SJSA1 (cell line): ENCODE measurements at regions not wholly inside any gene's neighbourhood (a gene's known extent, or its start where the extent isn't known, plus 50 kb on each side); places are given as distances from the start of the nearest gene placed in this dataset.
"Not testable (repeated sequence)": the region's sequence is repeated elsewhere in the genome, so short reads cannot be mapped to it uniquely, and the experiment has no call there.

Source experiments
- DNase-seq, 2 experiments: peaks; one replicate each; pipeline ENCODE4 v3.0.0-alpha.2; 2015 to 2020; ENCODE audit warnings: low spot score in 2 of 2, low read depth in 1 of 2
- H3K27ac ChIP-seq: fragments of 250-450 bp; sonication (Bioruptor Pico); 2 replicates; pipeline ENCODE4 v1.5.1; 2020; ENCODE audit warnings: mild to moderate bottlenecking, moderate library complexity
- H3K27me3 ChIP-seq: fragments of 250-450 bp; sonication (Bioruptor Pico); replicated peaks from 2 replicates; pipeline ENCODE4 v1.5.1; 2020; ENCODE audit warnings: mild to moderate bottlenecking, moderate library complexity
- H3K36me3 ChIP-seq: fragments of 250-450 bp; sonication (Bioruptor Pico); 2 replicates; pipeline ENCODE4 v1.5.1; 2020; ENCODE audit warnings: mild to moderate bottlenecking
- H3K4me1 ChIP-seq: fragments of 250-450 bp; sonication (Bioruptor Pico); replicated peaks from 2 replicates; pipeline ENCODE4 v1.6.1; 2021; ENCODE audit warnings: mild to moderate bottlenecking
- H3K4me3 ChIP-seq: fragments of 250-450 bp; sonication (Bioruptor Pico); 2 replicates; pipeline ENCODE4 v1.5.1; 2020; ENCODE audit warnings: mild to moderate bottlenecking
- H3K9me3 ChIP-seq: fragments of 250-450 bp; sonication (Bioruptor Pico); replicated peaks from 2 replicates; pipeline ENCODE4 v1.5.1; 2020; ENCODE audit warnings: mild to moderate bottlenecking

DNA sequence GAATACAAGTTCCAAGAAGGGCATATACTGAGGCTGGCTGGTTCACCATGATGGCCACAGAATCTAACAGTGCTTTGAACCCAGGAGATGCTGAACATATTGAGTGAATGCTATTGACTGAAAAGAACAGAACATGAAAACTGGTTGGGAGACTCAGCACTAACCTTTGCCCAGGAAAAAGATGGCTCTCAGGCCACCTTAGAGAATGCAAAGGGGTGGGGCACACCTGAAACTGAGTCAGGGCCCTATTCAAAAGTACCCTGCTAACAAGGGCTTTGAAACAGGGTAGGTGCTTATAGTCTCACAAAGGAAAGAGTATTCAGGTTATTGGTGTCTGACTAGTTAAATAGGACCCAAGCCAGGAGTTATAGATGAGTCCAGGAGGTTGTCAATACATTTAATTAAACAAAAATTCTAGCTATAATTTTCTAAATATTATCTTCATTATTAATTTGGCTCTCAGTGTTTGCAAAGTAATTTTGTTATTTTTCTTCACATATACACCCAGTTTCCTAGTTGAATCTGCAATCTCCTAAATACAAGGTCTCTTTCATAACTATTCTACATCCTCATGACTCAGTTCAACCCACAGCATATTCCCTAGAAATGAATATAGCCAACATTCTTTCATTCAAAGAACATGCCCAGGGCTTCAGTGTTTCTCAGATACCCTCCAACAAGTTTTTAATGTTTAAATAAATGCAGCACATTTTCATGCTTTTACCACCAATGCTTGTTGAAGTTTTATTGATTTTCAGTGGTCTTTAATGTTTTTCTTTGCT, 144.2 kb upstream of the RAPGEF2 start:
- Histone ChIP-seq H3K27ac (no peak overlapping the region), H3K4me3 (no peak overlapping the region), H3K27me3 (no peaks in the 10 kb centered on the region), H3K9me3 (no peaks in the 10 kb centered on the region), H3K4me1 (no peaks in the 10 kb centered on the region), H3K36me3 (no peaks in the 10 kb centered on the region)
- no peak for DNase-seq

DNA sequence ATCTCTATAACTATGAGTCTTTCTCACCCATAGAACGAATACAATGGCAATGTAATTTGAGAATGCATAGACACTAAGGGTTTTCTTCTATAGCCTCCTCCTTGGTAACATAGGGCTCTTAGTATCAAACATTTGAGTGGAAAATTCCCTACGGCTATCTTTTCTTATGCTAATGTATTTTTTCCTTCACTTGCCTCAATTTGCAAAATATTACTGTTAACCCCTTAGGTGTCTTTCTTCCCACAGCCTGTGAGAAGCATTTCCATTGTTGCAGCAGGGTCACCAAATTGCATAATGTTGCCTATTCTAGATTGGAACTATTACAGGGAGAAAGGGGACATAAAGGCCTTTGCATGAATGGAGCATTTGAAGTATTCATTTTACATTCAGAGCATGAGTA, 140.5 kb upstream of the RAPGEF2 start:
- Histone ChIP-seq H3K27ac (no peak overlapping the region), H3K4me1 (no peaks in the 10 kb centered on the region), H3K4me3 (no peak overlapping the region), H3K9me3 (no peaks in the 10 kb centered on the region), H3K36me3 (no peaks in the 10 kb centered on the region), H3K27me3 (no peaks in the 10 kb centered on the region)
- DNase-seq = no peak

DNA sequence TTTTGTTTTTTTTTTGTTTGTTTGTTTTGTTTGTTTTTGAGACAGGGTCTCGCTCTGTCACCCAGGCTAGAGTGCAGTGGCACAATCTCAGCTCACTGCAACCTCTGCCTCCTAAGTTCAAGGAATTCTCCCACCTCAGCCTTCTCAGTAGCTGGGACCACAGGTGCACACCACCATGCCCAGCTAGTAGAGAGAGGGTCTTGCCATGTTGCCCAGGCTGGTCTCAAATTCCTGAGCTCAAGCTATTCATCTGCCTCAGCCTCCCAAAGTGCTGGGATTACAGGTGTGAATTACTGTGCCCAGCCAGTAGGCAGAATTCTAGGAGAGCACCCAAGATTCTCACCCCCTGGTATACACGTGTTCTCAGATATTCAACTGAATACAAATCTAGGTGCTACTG, 139.6 kb upstream of the RAPGEF2 start:
- H3K27ac ChIP-seq, H3K36me3 ChIP-seq, DNase-seq, H3K9me3 ChIP-seq, H3K4me3 ChIP-seq, H3K4me1 ChIP-seq, H3K27me3 ChIP-seq: not testable (repeated sequence)

DNA sequence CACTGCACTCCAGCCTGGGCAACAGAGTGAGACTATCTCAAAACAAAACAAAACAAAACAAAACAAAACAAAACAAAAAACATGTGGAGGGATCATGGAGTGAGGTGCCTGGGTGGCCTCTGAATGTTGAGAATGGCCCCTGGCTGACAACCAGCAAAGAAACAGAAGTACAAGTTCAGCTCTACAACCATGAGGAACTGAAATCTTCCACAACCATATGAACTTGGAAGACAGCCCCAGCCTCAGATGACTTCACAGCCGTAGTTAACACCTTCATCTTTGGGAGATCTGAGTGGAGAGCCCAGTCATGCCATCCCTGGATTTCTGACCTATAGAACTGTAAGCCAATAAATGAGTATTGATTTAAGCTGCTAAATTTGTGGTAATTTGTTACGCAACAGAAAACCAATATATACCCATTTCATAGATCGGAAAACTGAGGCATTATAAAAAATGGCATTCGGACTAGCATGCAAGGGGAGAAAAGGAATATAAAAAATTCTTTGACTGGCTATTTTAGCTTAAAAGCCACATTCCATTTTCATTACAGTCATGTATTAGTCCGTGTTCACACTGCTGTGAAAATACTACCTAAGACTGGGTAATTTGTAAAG, 138.7 kb upstream of the RAPGEF2 start:
- DNase-seq = no peak
- Histone ChIP-seq H3K36me3 (no peaks in the 10 kb centered on the region), H3K9me3 (no peaks in the 10 kb centered on the region), H3K27ac (no peak overlapping the region), H3K4me3 (no peak overlapping the region), H3K27me3 (no peaks in the 10 kb centered on the region), H3K4me1 (no peaks in the 10 kb centered on the region)

DNA sequence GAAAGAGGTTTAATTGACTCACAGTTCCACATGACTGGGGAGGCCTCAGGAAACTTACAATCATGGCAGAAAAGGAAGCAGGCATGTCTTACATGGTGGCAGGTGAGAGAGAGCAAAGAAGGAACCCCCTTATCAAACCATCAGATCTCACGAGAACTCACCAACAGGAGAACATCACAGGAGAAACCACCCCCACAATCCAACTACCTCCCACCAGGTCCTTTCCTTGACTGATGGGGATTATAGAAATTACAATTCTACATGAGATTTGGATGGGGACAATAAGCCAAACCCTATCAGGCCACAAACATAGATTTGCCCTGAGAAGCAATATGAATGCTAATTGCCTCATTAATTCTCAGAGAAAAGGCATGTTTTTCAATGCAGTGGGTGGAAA, 138.2 kb upstream of the RAPGEF2 start:
- Histone ChIP-seq H3K27ac (no peak overlapping the region), H3K9me3 (no peaks in the 10 kb centered on the region), H3K36me3 (no peaks in the 10 kb centered on the region), H3K27me3 (no peaks in the 10 kb centered on the region), H3K4me3 (no peak overlapping the region), H3K4me1 (no peaks in the 10 kb centered on the region)
- no peak for DNase-seq

DNA sequence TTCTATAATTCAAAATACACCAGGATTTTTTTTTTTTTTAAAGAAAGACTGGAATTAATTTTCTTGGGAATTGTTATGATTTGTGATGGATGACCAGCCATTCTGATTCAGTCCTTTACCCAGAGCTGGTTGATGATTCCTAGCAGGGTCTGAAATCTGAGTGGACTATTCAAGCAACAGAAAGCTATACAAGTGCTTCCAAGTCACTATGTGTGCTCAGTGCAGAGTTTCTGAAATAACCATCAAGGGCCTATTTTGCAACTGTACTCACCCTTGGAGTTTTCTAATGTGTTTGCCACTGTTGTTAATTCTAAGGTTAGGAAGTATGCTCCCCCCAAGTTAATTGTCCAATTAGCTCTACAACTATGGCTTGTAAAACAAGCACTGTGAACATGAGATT, 137.7 kb upstream of the RAPGEF2 start:
- H3K27me3 ChIP-seq = no peaks in the 10 kb centered on the region
- DNase-seq = no peak
- no peaks in the 10 kb centered on the region for H3K36me3 ChIP-seq
- H3K27ac ChIP-seq = no peak overlapping the region
- no peaks in the 10 kb centered on the region for H3K4me1 ChIP-seq
- no peaks in the 10 kb centered on the region for H3K9me3 ChIP-seq
- no peak overlapping the region for H3K4me3 ChIP-seq

DNA sequence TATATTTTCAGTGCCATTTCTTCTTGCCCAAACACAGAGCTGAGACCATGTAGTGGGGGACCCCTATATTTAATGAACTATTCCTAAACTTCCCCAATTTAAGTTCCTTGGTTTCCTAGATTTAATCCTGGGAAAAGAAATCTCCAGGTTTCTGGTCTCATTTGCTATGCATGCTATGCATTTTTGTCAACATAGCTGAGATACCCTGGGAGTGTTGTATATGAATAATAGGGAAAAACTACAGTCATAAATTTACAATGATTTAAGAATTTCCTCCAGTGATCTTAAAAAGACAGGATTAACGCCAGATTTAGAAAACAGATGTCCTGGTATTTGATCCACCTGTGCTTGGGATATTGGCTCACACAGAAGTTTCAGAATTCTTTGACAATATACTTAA, 136.8 kb upstream of the RAPGEF2 start:
- no peak overlapping the region for H3K27ac ChIP-seq
- no peak overlapping the region for H3K4me3 ChIP-seq
- no peak for DNase-seq
- H3K36me3 ChIP-seq = no peaks in the 10 kb centered on the region
- H3K4me1 ChIP-seq = no peaks in the 10 kb centered on the region
- no peaks in the 10 kb centered on the region for H3K27me3 ChIP-seq
- H3K9me3 ChIP-seq = no peaks in the 10 kb centered on the region

DNA sequence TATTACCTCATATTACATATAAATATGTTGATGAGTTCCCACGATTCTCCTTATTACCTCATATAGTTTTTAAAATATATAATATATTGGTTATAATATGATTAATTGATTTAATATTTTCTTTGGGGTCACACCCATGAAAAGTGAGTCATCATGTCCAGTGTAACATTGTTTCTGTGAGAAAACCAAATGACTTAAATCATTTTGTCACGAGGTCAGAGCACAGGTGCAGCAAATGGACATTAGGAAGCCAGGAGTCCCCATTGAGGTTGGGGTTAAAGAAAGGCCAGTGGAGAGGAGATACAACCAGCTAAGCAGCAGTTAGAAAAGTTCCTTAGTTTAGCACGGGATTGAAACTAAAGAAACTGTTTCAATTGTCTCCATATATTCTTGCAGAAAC, 133.9 kb upstream of the RAPGEF2 start:
- Histone ChIP-seq H3K27me3 (no peaks in the 10 kb centered on the region), H3K4me1 (no peaks in the 10 kb centered on the region), H3K36me3 (no peaks in the 10 kb centered on the region), H3K27ac (no peak overlapping the region), H3K4me3 (no peak overlapping the region), H3K9me3 (no peaks in the 10 kb centered on the region)
- DNase-seq = no peak

DNA sequence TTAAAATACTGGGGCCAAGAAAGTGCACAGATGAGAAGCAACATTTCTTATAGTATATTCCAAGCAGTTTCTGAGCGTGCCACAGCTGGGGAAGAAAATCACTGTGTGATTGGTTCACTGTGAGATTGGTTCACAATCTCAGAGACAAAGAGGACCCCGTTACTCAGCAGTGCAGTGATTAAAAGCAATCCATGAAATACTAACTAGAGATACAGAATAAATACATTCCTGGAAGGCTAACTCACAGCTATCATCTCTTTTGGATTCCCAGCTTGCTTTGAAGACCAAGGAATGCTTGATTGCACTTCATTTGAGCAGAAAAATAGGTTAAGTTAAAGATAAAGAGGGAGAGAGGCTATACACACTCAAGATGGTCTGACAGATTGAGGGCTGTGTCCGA, 132.1 kb upstream of the RAPGEF2 start:
- Histone ChIP-seq H3K9me3 (no peaks in the 10 kb centered on the region), H3K27ac (no peak overlapping the region), H3K27me3 (no peaks in the 10 kb centered on the region), H3K4me3 (no peak overlapping the region), H3K36me3 (no peaks in the 10 kb centered on the region), H3K4me1 (no peaks in the 10 kb centered on the region)
- DNase-seq = no peak

DNA sequence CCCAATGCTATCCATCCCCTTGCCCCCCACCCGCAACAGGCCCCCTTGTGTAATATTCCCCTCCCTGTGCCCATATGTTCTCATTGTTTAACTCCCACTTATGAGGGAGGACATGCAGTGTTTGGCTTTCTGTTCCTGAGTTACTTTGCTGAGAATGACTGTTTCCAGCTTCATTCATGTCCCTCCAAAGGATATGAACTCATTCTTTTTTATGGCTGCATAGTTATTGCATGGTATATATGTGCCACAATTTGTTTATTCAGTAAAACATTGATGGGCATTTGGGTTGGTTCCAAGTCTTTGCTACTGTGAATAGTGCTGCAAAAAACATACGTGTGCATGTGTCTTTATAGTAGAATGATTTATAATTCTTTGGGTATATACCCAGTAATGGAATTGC, 128.4 kb upstream of the RAPGEF2 start:
- not testable (repeated sequence) for H3K27ac ChIP-seq, H3K27me3 ChIP-seq, H3K4me3 ChIP-seq, H3K9me3 ChIP-seq, H3K4me1 ChIP-seq, H3K36me3 ChIP-seq, DNase-seq

DNA sequence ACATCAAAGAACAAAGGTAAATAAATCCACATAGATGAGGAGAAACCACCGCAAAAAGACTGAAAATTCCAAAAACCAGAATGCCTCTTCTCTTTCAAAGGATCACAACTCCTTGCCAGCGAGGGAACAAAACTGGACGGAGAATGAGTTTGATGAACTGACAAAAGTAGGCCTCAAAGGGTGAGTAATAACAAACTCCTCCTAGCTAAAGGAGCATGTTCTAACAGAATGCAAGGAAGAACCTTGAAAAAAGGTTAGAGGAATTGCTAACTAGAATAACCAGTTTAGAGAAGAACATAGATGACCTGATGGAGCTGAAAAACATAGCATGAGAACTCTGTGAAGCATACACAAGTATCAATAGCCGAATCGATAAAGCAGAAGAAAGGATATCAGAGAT, 122.2 kb upstream of the RAPGEF2 start:
- not testable (repeated sequence) for H3K36me3 ChIP-seq, H3K27ac ChIP-seq, H3K27me3 ChIP-seq, H3K4me1 ChIP-seq, H3K9me3 ChIP-seq, DNase-seq, H3K4me3 ChIP-seq

DNA sequence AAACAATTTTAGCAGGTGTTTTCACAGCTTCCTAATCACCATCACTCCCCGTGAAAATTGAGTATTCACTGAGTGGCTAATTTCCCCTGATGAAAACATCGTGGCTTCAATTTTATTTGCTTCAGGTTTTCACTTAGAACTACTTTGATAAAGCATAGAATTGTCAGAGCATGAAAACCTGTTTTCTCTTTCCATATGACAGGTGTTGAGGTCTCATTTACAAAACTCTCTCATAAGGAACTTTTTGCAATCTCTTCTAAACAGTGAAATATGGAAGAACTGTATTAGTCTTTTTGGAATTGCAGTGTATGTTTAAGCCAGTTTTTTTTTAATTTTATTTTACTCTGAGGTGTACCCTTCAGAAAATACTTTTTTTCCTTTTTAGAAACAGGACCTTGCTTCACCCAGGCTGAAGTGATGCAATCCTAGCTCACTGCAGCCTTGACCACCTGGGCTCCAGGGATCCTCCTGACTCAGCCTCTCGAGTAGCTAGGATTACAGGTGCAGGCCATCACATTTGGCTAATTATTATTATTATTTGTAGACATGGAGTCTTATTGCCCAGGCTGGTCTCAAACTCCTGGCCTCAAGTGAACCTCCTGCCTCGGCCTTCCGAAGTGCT, 111.2 kb upstream of the RAPGEF2 start:
- Histone ChIP-seq H3K36me3 (no peaks in the 10 kb centered on the region), H3K27ac (no peak overlapping the region), H3K4me3 (no peak overlapping the region), H3K9me3 (no peaks in the 10 kb centered on the region), H3K4me1 (peaks cover 5% of the 10 kb centered on the region), H3K27me3 (no peaks in the 10 kb centered on the region)
- no peak for DNase-seq

DNA sequence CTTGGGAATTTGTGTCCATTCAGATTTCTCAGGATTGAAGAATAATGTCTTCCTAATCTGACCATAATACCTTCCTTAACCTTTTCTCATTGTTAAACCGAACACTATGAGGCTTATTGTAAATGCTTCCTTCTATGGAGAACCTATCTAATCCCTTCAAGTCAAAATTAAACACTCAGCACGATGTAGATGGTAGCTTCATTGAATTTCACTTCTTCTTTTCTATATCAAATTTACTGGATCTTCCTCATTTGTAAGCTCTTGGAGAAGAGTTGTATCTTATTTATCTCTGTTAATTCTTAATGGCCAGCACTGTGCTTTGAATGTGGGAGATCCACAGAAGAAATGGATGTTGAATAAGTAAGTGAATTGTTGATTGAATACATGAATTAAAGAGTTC, 109.0 kb upstream of the RAPGEF2 start:
- H3K27me3 ChIP-seq = no peaks in the 10 kb centered on the region
- peaks cover 19% of the 10 kb centered on the region for H3K4me1 ChIP-seq
- DNase-seq = no peak
- no peak overlapping the region for H3K4me3 ChIP-seq
- H3K27ac ChIP-seq = no peak overlapping the region
- H3K9me3 ChIP-seq = no peaks in the 10 kb centered on the region
- no peaks in the 10 kb centered on the region for H3K36me3 ChIP-seq

DNA sequence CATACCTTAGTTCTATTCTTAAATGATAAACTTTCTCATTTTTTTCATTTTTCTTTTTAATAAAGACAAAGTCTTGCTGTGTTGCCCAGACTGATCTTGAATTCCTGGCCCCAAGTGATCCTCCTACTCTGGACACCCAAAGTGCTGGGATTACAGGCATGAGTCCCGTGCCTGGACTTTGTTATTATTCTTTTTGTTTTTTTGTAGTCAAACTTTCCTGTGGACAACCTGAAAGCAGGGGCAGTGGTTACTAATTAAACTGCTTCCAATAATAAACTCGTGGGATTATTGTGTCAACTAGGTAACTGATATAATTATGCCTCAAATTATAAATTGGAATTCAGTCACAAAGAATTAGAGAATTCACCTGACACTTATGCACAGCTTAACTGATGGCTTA, 107.8 kb upstream of the RAPGEF2 start:
- H3K4me1 ChIP-seq = peaks cover 19% of the 10 kb centered on the region
- no peaks in the 10 kb centered on the region for H3K36me3 ChIP-seq
- no peaks in the 10 kb centered on the region for H3K9me3 ChIP-seq
- H3K27ac ChIP-seq = no peak overlapping the region
- no peak for DNase-seq
- H3K27me3 ChIP-seq = no peaks in the 10 kb centered on the region
- no peak overlapping the region for H3K4me3 ChIP-seq
